KMS-11 (cell line): ENCODE measurements at regions not wholly inside any gene's neighbourhood (a gene's known extent, or its start where the extent isn't known, plus 50 kb on each side); places are given as distances from the start of the nearest gene placed in this dataset.
"Not testable (repeated sequence)": the region's sequence is repeated elsewhere in the genome, so short reads cannot be mapped to it uniquely, and the experiment has no call there.

ENCODE experiments used
- H2AFZ ChIP-seq: fragments of 200-600 bp; sonication (generic); 2 replicates; pipeline ENCODE4 v1.6.1; 2016; ENCODE audit warnings: antibody characterized with exemption, mixed run types, low read depth
- H3K27ac ChIP-seq: fragments of 200-600 bp; sonication (generic); 2 replicates; pipeline ENCODE4 v1.6.1; 2016; ENCODE audit warnings: mild to moderate bottlenecking, mixed run types
- H3K27me3 ChIP-seq: fragments of 200-600 bp; sonication (generic); 2 replicates; pipeline ENCODE4 v1.6.1; 2017; ENCODE audit warnings: mild to moderate bottlenecking, low read depth, mixed run types, moderate library complexity; ENCODE audit not compliant: insufficient read depth
- H3K36me3 ChIP-seq: fragments of 200-600 bp; sonication (generic); 2 replicates; pipeline ENCODE4 v1.6.1; 2017; ENCODE audit warnings: mild to moderate bottlenecking, mixed run types; ENCODE audit not compliant: insufficient read depth
- H3K4me1 ChIP-seq: fragments of 200-600 bp; sonication (generic); 2 replicates; pipeline ENCODE4 v1.6.1; 2016; ENCODE audit warnings: mild to moderate bottlenecking, low read depth, mixed run types; ENCODE audit not compliant: poor library complexity, severe bottlenecking
- H3K4me2 ChIP-seq: fragments of 200-600 bp; sonication (generic); 2 replicates; pipeline ENCODE4 v1.7.0; 2016; ENCODE audit warnings: mild to moderate bottlenecking, mixed run types
- H3K4me3 ChIP-seq: fragments of 200-600 bp; sonication (generic); IDR thresholded peaks from 2 replicates; pipeline ENCODE4 v1.6.1; 2017; ENCODE audit warnings: low read depth, low read length, mixed read lengths; ENCODE audit not compliant: insufficient read depth
- H3K79me2 ChIP-seq: fragments of 200-600 bp; sonication (generic); 2 replicates; pipeline ENCODE4 v1.6.1; 2016; ENCODE audit warnings: low read depth, mixed run types; ENCODE audit not compliant: insufficient read depth
- H3K9ac ChIP-seq: fragments of 200-600 bp; sonication (generic); 2 replicates; pipeline ENCODE4 v1.6.1; 2016; ENCODE audit warnings: mild to moderate bottlenecking, mixed run types
- H4K20me1 ChIP-seq: fragments of 200-600 bp; sonication (generic); 2 replicates; pipeline ENCODE4 v1.6.1; 2016; ENCODE audit warnings: mild to moderate bottlenecking, mixed run types; ENCODE audit not compliant: insufficient read depth
- TF ChIP-seq, protein P1 (sequence below): fragments of 200-600 bp; sonication (generic); conservative IDR thresholded peaks from 2 replicates; pipeline ENCODE4 v1.6.1; 2017; ENCODE audit warnings: low read depth, mild to moderate bottlenecking, antibody characterized with exemption, low read length, moderate library complexity, mixed read lengths

DNA sequence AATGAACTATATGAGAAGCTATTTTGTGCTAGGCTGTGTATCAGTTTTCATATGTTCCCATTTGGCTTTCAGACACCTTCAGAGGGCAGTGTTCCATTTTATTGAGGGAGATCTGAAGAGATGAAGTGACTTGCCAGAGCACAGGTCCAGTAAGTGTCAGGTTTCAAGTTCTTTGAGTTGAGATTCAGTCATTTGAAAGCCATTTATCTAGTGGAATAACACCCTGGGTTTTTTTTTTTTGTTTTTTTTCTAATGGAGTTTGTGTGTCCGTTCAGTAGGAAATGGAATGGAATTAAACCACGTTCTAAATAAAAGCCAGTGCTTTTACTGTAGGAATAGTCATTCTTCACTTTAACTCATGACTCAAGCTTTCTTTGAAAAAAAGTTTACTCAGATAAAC lies 652.9 kb upstream of the USP24 start:
- Histone ChIP-seq H3K27ac (no peak overlapping the region), H3K4me1 (no peaks in the 10 kb centered on the region), H3K4me2 (no peak overlapping the region), H3K79me2 (no peaks in the 10 kb centered on the region), H3K36me3 (no peaks in the 10 kb centered on the region), H3K9ac (no peak overlapping the region), H2AFZ (no peak overlapping the region), H4K20me1 (no peaks in the 10 kb centered on the region), H3K27me3 (no peaks in the 10 kb centered on the region), H3K4me3 (no peak overlapping the region)
- TF ChIP-seq, protein P1, sequence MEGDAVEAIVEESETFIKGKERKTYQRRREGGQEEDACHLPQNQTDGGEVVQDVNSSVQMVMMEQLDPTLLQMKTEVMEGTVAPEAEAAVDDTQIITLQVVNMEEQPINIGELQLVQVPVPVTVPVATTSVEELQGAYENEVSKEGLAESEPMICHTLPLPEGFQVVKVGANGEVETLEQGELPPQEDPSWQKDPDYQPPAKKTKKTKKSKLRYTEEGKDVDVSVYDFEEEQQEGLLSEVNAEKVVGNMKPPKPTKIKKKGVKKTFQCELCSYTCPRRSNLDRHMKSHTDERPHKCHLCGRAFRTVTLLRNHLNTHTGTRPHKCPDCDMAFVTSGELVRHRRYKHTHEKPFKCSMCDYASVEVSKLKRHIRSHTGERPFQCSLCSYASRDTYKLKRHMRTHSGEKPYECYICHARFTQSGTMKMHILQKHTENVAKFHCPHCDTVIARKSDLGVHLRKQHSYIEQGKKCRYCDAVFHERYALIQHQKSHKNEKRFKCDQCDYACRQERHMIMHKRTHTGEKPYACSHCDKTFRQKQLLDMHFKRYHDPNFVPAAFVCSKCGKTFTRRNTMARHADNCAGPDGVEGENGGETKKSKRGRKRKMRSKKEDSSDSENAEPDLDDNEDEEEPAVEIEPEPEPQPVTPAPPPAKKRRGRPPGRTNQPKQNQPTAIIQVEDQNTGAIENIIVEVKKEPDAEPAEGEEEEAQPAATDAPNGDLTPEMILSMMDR: no peak

DNA sequence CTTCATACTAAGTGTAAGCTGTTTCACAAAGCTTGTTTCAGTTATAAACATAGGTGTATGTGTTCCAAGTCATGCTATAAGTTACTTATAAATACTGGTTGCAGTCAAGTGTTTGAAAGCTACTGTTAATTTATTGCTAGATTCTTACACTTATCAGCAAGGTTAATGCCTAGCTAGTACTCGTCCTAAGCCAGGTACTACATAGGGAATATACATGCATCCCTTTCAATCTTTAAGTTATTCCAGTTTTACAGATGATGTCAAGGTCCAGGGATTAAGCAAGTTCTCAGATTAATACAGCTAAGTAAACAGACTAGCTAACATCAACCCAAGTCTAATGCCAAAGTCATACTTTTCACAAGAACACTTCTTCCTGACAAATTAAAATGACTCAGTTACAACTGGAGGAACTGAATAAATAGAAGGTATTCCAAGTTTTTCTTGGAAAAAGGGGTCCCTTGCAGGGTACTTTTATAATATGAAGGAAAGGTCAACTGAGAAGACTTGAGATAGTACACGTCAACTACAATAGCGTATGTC lies 652.2 kb upstream of the USP24 start:
- no peaks in the 10 kb centered on the region for H3K4me1 ChIP-seq
- no peak overlapping the region for H3K4me3 ChIP-seq

DNA sequence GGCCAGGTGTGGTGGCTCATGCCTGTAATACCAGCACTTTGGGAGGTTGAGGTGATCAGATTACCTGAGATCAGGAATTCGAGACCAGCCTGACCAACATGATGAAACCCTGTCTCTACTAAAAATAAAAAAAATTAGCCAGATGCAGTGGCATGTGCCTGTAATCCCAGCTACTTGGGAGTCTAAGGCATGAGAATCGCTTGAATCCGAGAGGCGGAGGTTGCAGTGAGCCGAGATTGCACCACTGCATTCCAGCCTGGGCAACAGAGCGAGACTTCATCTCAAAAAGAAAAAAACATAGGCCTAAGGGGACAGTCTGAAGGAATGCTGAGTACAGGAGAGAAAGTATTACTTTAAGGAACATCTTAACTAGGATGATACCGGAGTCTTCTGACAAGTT lies 650.6 kb upstream of the USP24 start:
- not testable (repeated sequence) for H3K4me3 ChIP-seq, H3K79me2 ChIP-seq, H4K20me1 ChIP-seq, H2AFZ ChIP-seq, H3K4me2 ChIP-seq, H3K9ac ChIP-seq, H3K27me3 ChIP-seq, H3K27ac ChIP-seq, H3K4me1 ChIP-seq, H3K36me3 ChIP-seq

More for the DNA sequence above, 652.2 kb upstream of the USP24 start:
- H3K27me3 ChIP-seq: no peaks in the 10 kb centered on the region
- H3K79me2 ChIP-seq: no peaks in the 10 kb centered on the region
- no peak overlapping the region for H3K27ac ChIP-seq
- no peaks in the 10 kb centered on the region for H4K20me1 ChIP-seq
- no peak overlapping the region for H2AFZ ChIP-seq
- no peak overlapping the region for H3K4me2 ChIP-seq
- TF ChIP-seq, protein P1: no peak
- H3K9ac ChIP-seq: no peak overlapping the region
- H3K36me3 ChIP-seq: no peaks in the 10 kb centered on the region

DNA sequence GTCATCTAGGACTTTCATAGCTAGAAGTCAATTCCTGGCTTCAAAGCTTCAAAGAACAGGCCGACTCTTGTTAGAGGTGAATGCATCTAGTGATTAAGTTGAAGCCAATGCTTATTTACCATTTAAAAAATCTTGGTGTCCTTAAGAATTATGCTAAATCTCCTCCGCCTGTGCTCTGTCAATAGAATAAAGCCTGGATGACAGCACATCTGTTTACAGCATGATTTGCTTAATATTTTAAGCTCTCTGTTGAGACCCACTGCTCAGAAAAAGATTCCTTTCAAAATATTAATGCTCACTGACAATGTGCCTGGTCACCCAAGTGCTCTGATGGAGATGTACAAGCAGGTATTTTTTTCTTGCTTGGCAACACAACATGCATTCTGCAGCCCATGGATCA lies 649.1 kb upstream of the USP24 start:
- H3K27ac ChIP-seq: no peak overlapping the region
- H3K9ac ChIP-seq: no peak overlapping the region
- H3K4me2 ChIP-seq: no peak overlapping the region
- H3K79me2 ChIP-seq: no peaks in the 10 kb centered on the region
- TF ChIP-seq, protein P1: no peak
- no peaks in the 10 kb centered on the region for H3K27me3 ChIP-seq
- no peaks in the 10 kb centered on the region for H3K4me1 ChIP-seq
- no peak overlapping the region for H3K4me3 ChIP-seq
- H3K36me3 ChIP-seq: no peaks in the 10 kb centered on the region
- no peak overlapping the region for H2AFZ ChIP-seq
- no peaks in the 10 kb centered on the region for H4K20me1 ChIP-seq

DNA sequence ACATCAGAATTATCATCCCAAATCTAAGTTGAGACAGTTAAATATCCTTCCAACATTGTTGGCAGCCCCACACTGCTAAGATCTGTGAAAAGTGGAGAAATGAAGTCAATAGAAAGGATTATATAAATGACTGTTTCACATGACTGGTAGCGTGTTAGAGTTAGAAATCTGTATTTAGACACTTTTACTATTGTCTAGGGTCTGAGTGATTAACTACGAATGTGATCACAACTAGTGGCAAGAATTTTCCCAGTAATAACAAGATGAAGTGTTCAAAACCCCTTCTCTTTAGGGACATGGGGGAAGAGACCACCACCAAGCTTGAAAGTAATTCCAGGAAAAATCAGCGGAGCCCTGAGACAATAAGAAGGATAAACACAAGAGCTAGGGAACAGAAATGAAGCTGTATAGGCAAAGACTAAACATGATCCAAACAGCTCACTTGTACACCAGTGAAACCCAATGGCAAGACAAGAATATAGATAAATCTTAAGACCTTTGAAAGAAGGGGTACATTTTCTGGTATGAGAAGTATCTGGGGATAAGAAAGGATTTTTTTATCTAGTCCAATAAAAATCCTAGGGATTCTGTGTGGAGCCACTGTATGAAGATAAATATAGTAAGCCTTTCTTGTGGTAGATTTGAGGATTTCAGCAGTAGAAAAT lies 646.6 kb upstream of the USP24 start:
- H4K20me1 ChIP-seq: no peaks in the 10 kb centered on the region
- H3K27ac ChIP-seq: no peak overlapping the region
- no peak overlapping the region for H3K4me2 ChIP-seq
- no peak overlapping the region for H3K9ac ChIP-seq
- TF ChIP-seq, protein P1: no peak
- H3K79me2 ChIP-seq: no peaks in the 10 kb centered on the region
- no peaks in the 10 kb centered on the region for H3K4me1 ChIP-seq
- no peak overlapping the region for H3K4me3 ChIP-seq
- H2AFZ ChIP-seq: no peak overlapping the region
- no peaks in the 10 kb centered on the region for H3K36me3 ChIP-seq
- no peaks in the 10 kb centered on the region for H3K27me3 ChIP-seq
